ENCODE measurements at regions not wholly inside any gene's neighbourhood (a gene's known extent, or its start where the extent isn't known, plus 50 kb on each side); places are given as distances from the start of the nearest gene placed in this dataset.

- in situ Hi-C loops (cut with HindIII; ENCODE audit: low sequenced_read_pairs) = no loop called here
- no peak overlapping the region for H3K4me3 ChIP-seq (ENCODE audit: low read depth, low read length)
- no peak for DNase-seq (ENCODE audit: low read depth)
- no peak for TF ChIP-seq CTCF (IDR thresholded peaks at IDR 0.05; ENCODE audit: low read depth, low read length, missing control alignments)
These were observed 362.8 kb upstream of the ADAMTSL1 start for GRCh38 chr9:18111146-18111545.

- peak; percentile 32 for DNase-seq (ENCODE audit: low read depth)
These were observed 359.1 kb upstream of the ADAMTSL1 start for GRCh38 chr9:18114559-18115475.

GRCh38 chr9:18118268-18118667 lies 355.7 kb upstream of the ADAMTSL1 start:
- no peak for DNase-seq (ENCODE audit: low read depth)
- in situ Hi-C loops (cut with HindIII; ENCODE audit: low sequenced_read_pairs) = no loop called here
- TF ChIP-seq CTCF (IDR thresholded peaks at IDR 0.05; ENCODE audit: low read depth, low read length, missing control alignments) = no peak
- no peak overlapping the region for H3K4me3 ChIP-seq (ENCODE audit: low read depth, low read length)

More at GRCh38 chr9:18114559-18115475, 359.1 kb upstream of the ADAMTSL1 start:
- TF ChIP-seq CTCF (IDR thresholded peaks at IDR 0.05; ENCODE audit: low read depth, low read length, missing control alignments) = no peak
- no peak overlapping the region for H3K4me3 ChIP-seq (ENCODE audit: low read depth, low read length)
- in situ Hi-C loops (cut with HindIII; ENCODE audit: low sequenced_read_pairs) = no loop called here

- in situ Hi-C loops (cut with HindIII; ENCODE audit: low sequenced_read_pairs) = no loop called here
- H3K4me3 ChIP-seq (ENCODE audit: low read depth, low read length) = no peak overlapping the region
- DNase-seq (ENCODE audit: low read depth) = no peak
- TF ChIP-seq CTCF (IDR thresholded peaks at IDR 0.05; ENCODE audit: low read depth, low read length, missing control alignments) = no peak
These were observed 351.8 kb upstream of the ADAMTSL1 start for GRCh38 chr9:18122171-18122570.

GRCh38 chr9:18124760-18125159 lies 349.2 kb upstream of the ADAMTSL1 start:
- in situ Hi-C loops (cut with HindIII; ENCODE audit: low sequenced_read_pairs) = no loop called here
- DNase-seq (ENCODE audit: low read depth) = peak; percentile 19
- TF ChIP-seq CTCF (IDR thresholded peaks at IDR 0.05; ENCODE audit: low read depth, low read length, missing control alignments) = no peak

GRCh38 chr9:18126831-18127498 lies 347.0 kb upstream of the ADAMTSL1 start:
- in situ Hi-C loops (cut with HindIII; ENCODE audit: low sequenced_read_pairs) = no loop called here
- TF ChIP-seq CTCF (IDR thresholded peaks at IDR 0.05; ENCODE audit: low read depth, low read length, missing control alignments) = no peak
- DNase-seq (ENCODE audit: low read depth) = no peak
- no peak overlapping the region for H3K4me3 ChIP-seq (ENCODE audit: low read depth, low read length)

More at GRCh38 chr9:18124760-18125159, 349.2 kb upstream of the ADAMTSL1 start:
- no peak overlapping the region for H3K4me3 ChIP-seq (ENCODE audit: low read depth, low read length)
